ENCODE measurements at regions not wholly inside any gene's neighbourhood (a gene's known extent, or its start where the extent isn't known, plus 50 kb on each side); places are given as distances from the start of the nearest gene placed in this dataset.
"Not testable (repeated sequence)": the region's sequence is repeated elsewhere in the genome, so short reads cannot be mapped to it uniquely, and the experiment has no call there.

DNA sequence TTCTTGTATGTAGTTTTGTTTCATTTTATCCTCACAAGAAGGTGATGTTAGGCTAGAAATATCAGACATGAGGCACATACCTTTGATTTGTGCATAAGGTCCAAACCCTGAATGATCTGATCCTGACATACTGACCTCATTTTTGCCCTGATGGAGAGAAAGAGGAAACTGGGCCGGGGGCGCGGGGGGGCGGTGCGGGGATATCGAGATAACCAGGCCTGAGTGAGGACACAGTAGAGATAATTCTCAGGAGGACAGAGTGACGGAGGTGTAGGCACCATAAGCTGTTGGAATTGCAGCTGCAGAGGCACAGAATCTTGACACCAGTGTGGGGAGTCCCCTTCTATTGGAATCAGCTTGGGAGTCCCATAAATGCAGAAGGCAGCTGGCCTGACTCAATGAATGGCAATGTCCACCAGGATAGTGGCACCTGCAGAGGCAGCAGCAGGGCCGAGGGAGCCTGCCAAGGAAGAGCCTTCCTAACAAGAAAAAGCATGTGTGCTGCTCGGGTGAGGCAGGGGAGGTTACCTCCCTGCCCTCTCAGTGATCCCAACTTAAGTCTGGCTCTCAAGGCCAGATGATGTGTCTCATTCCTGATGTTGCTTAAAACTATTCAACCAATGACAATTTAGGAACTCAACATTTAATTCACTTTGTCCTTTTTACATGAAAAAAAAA lies 234.3 kb upstream of the MSX2 start:
- DNase-seq (ENCODE audit: low read depth in 2 of 2) = no peak

DNA sequence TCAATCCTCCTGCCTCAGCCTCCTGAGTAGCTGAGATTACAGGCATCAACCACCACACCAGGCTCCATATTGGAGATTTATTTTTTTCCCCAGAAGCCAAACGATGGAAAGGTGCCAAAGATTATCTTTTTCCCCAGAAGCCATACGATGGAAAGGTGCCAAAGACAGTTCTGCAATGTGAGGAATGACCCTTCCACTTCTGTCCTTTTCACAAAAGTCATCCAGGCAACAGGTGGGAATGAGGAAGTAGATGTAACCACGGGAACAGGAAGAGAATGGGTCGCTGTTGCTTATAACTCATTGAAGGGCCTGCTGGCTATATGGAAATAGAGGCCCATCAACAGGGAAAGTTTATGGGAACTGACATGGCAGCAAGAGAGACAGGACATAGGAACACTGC lies 233.7 kb upstream of the MSX2 start:
- DNase-seq (ENCODE audit: low read depth in 2 of 2) = no peak

- DNase-seq (ENCODE audit: low read depth in 2 of 2) = no peak
Measured at GRCh38 chr5:174491265-174491664, 233.1 kb upstream of the MSX2 start.

GRCh38 chr5:174491761-174492350 lies 232.5 kb upstream of the MSX2 start:
- DNase-seq (ENCODE audit: low read depth in 2 of 2) = no peak

GRCh38 chr5:174493530-174493929 lies 230.9 kb upstream of the MSX2 start:
- DNase-seq (ENCODE audit: low read depth in 2 of 2) = no peak

DNA sequence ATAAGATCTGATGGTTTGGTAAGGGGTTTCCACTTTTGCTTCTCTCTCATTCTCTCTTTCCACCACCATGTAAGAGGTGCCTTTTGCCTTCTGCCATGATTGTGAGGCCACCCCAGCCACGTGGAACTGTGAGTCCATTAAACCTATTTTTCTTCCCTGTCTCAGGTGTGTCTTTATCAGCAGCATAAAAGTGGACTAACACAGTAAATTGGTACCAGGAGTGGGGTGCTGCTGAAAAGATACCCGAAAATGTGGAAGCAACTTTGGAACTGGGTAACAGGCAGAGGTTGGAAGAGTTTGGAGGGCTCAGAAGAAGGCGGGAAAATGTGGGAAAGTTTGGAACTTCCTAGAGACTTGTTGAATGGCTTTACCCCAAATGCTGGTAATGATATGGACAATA lies 226.4 kb upstream of the MSX2 start:
- not testable (repeated sequence) for DNase-seq (ENCODE audit: low read depth in 2 of 2)

GRCh38 chr5:174498575-174498974 lies 225.8 kb upstream of the MSX2 start:
- not testable (repeated sequence) for DNase-seq (ENCODE audit: low read depth in 2 of 2)

GRCh38 chr5:174500636-174501035 lies 223.7 kb upstream of the MSX2 start:
- DNase-seq (ENCODE audit: low read depth in 2 of 2) = no peak

- DNase-seq (ENCODE audit: low read depth in 2 of 2) = no peak
Measured at GRCh38 chr5:174501461-174502069, 222.8 kb upstream of the MSX2 start.

GRCh38 chr5:174503086-174503460 lies 221.3 kb upstream of the MSX2 start:
- DNase-seq (ENCODE audit: low read depth in 2 of 2) = no peak

GRCh38 chr5:174503461-174504265 lies 220.7 kb upstream of the MSX2 start:
- DNase-seq (ENCODE audit: low read depth in 2 of 2) = no peak

DNA sequence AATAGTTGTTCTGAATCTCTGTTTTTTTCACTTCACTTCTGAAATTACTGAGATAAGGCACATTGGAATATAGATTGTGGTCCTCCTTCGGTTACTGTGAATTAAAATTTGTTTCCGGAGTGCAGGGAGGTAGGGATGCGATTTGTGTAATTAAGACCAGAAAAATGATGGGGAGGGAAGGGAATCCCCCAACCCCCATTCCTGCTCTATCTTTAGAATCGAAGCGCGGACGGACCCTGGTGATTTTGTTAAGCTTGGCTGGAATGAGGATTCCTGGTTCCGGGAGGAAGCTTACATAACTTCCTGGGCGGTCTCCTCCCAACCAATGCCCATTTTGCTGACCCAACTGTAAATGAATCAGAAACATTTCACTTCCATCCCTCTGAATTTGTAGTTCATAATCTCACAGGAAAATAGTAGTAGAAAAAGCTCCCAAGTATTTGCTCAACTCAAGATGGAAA lies 220.1 kb upstream of the MSX2 start:
- no peak for DNase-seq (ENCODE audit: low read depth in 2 of 2)

GRCh38 chr5:174505621-174506020 lies 218.8 kb upstream of the MSX2 start:
- no peak for DNase-seq (ENCODE audit: low read depth in 2 of 2)

DNA sequence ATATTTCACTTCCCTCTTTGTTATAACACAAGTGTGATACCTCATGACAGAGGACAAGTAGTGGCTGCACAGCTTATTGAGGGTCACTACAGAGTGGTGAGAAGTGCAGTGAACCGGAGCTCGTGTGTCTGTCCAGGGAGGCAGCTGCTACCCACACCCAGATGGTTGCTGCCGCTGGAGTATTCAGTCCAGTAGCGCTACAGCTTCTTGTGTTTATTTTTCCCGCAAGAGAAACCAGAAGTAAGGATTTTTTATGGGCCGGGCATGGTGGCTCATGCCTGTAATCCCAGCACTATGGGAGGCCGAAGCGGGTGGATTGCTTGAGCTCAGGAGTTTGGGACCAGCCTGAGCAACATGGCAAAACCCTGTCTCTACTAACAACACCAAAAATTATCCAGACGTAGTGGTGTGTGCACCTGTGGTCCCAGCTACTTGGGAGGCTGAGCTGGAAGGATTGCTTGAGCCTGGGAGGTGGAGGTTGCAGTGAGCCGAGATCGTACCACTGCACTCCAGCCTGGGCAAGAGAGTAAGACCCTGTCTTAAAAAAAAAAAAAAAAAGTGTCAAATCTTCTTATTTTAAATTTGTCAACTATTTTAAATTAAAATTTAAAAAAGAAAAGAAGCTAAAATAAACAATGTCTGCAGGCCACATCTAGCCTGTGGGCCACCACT lies 213.5 kb upstream of the MSX2 start:
- DNase-seq (ENCODE audit: low read depth in 2 of 2) = not testable (repeated sequence)

GRCh38 chr5:174511714-174512253 lies 212.6 kb upstream of the MSX2 start:
- DNase-seq (ENCODE audit: low read depth in 2 of 2) = no peak

- no peak for DNase-seq (ENCODE audit: low read depth in 2 of 2)
Measured at GRCh38 chr5:174514325-174514724, 210.1 kb upstream of the MSX2 start.

DNA sequence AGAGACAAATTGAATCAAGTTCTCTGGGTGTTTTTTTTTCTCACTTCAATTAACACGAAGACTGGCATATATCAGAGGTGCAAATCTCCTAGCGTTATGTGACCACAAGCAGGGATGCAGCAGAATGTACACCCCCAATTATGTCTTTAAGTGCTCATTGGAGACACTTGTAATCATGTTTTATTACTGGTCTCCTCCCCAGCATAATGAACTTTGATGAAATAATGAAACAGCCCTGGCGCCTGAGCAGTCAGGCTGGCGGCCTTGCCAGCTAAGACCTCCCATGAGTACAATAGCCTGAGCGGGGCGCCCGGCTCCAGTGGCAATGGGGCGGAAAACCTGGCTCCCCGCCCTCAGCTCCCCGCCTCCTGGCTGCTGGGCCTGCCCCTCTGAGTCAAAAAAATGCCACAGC lies 209.4 kb upstream of the MSX2 start:
- DNase-seq (ENCODE audit: low read depth in 2 of 2) = no peak

DNA sequence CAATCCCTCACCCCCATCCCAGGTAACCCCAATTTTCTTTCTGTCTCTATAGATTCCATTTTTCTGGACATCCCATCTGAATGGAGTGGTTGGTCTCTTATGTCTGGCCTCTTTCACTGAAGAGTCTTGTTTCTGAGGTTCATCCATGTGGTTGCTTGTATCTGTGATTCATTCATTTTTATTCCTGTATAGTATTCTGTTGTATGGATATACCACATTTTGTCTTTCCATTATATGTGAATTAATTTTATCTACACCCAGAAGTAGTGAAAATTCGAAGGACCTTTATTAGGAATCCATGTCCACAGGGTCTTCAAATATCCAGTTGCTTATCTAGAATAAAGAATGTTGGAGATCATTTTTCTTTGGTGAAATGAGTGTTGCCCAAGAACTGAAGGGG lies 207.6 kb upstream of the MSX2 start:
- DNase-seq (ENCODE audit: low read depth in 2 of 2) = no peak

DNA sequence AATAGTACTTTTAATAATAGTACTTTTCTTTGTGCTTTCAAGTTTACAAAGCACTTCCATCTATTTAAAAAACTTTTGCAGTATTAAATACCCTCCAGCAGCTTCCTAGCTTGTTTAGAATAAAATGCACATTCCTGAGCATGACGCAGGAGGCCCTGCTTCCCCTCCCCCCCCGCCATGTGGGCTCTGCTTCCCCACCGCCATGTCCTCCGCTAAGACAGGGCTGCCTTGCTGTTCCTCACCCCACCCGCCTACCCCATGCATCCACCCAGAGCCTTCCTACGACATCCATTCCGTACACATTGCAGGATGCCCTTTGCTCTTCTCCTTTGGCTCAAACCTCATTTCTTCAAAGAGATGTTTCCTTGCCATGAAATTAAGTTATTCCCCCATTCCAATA lies 205.9 kb upstream of the MSX2 start:
- no peak for DNase-seq (ENCODE audit: low read depth in 2 of 2)

GRCh38 chr5:174520420-174521396 lies 203.7 kb upstream of the MSX2 start:
- DNase-seq (ENCODE audit: low read depth in 2 of 2) = no peak

All from stimulated activated CD8-positive, alpha-beta memory T cell treated with anti-CD3 and anti-CD28 coated beads, Interleukin-2, amount 100 ng/mL, for 1 hour (primary cell).